WTC11 (cell line): ENCODE measurements at regions not wholly inside any gene's neighbourhood (a gene's known extent, or its start where the extent isn't known, plus 50 kb on each side); places are given as distances from the start of the nearest gene placed in this dataset.

ENCODE experiments used
- ESRRA ChIP-seq: sonication (generic); formaldehyde crosslinking; IDR thresholded peaks from 2 replicates; pipeline ENCODE4 v1.8.1; 2022; ENCODE audit warnings: mild to moderate bottlenecking, missing genetic modification reagents, borderline replicate concordance
- KAT7 ChIP-seq: sonication (generic); formaldehyde crosslinking; IDR thresholded peaks from 2 replicates; pipeline ENCODE4 v1.8.1; 2023; ENCODE audit warnings: missing genetic modification reagents, mild to moderate bottlenecking, borderline replicate concordance
- MYBL2 ChIP-seq: sonication (generic); formaldehyde crosslinking; IDR thresholded peaks from 2 replicates; pipeline ENCODE4 v1.8.1; 2023; ENCODE audit warnings: mild to moderate bottlenecking, moderate library complexity, missing genetic modification reagents
- NR2C2 ChIP-seq: sonication (generic); formaldehyde crosslinking; IDR thresholded peaks from 2 replicates; pipeline ENCODE4 v1.8.0; 2022; ENCODE audit warnings: mild to moderate bottlenecking, missing genetic modification reagents
- TEAD4 ChIP-seq: sonication (generic); formaldehyde crosslinking; IDR thresholded peaks from 2 replicates; pipeline ENCODE4 v1.8.0; 2022; ENCODE audit warnings: mild to moderate bottlenecking, missing genetic modification reagents
- TP53 ChIP-seq: sonication (generic); formaldehyde crosslinking; IDR thresholded peaks from 2 replicates; pipeline ENCODE4 v1.8.1; 2023; ENCODE audit warnings: mild to moderate bottlenecking, missing genetic modification reagents
- TF ChIP-seq, protein P1 (sequence below): fragments of 200-600 bp; IDR thresholded peaks from 2 replicates; pipeline ENCODE4 v1.8.0; 2022; ENCODE audit warnings: antibody characterized with exemption
- TF ChIP-seq, protein P2 (sequence below): sonication (generic); formaldehyde crosslinking; IDR thresholded peaks from 2 replicates; pipeline ENCODE4 v1.8.1; 2022; ENCODE audit warnings: missing genetic modification reagents, borderline replicate concordance
- TF ChIP-seq, protein P3 (sequence below): sonication (generic); formaldehyde crosslinking; IDR thresholded peaks from 2 replicates; pipeline ENCODE4 v1.8.1; 2023; ENCODE audit warnings: mild to moderate bottlenecking, missing genetic modification reagents, moderate library complexity
- TF ChIP-seq, protein P4 (sequence below): sonication (generic); formaldehyde crosslinking; IDR thresholded peaks from 2 replicates; pipeline ENCODE4 v1.8.1; 2023; ENCODE audit warnings: mild to moderate bottlenecking, missing genetic modification reagents, borderline replicate concordance
- TF ChIP-seq, protein P5 (sequence below): sonication (generic); formaldehyde crosslinking; IDR thresholded peaks from 2 replicates; pipeline ENCODE4 v1.8.0; 2022; ENCODE audit warnings: mild to moderate bottlenecking, missing genetic modification reagents
- TF ChIP-seq, protein P6 (sequence below): sonication (generic); formaldehyde crosslinking; IDR thresholded peaks from 2 replicates; pipeline ENCODE4 v1.8.0; 2022; ENCODE audit warnings: mild to moderate bottlenecking, missing genetic modification reagents

DNA sequence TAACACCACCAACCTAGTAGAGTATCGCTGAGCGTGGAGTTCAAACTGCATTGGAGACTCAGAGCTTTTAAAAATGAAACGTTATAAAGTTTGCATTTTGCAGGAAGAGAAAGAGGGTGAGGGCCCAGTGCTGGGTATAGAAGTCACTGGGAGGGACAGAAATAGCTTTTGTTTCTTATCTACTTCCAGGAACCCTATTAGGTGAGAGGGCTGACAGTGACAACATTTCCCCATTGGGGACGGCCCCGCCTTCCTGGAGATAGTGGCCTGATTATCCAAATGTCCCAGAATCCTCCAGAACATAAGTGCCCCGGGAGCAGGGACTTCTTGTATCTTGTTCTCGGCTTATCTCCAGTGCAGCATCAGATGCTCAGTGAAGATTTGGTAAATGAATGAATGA, 574.9 kb downstream of the PTPRU start:
- TF ChIP-seq, protein P1, sequence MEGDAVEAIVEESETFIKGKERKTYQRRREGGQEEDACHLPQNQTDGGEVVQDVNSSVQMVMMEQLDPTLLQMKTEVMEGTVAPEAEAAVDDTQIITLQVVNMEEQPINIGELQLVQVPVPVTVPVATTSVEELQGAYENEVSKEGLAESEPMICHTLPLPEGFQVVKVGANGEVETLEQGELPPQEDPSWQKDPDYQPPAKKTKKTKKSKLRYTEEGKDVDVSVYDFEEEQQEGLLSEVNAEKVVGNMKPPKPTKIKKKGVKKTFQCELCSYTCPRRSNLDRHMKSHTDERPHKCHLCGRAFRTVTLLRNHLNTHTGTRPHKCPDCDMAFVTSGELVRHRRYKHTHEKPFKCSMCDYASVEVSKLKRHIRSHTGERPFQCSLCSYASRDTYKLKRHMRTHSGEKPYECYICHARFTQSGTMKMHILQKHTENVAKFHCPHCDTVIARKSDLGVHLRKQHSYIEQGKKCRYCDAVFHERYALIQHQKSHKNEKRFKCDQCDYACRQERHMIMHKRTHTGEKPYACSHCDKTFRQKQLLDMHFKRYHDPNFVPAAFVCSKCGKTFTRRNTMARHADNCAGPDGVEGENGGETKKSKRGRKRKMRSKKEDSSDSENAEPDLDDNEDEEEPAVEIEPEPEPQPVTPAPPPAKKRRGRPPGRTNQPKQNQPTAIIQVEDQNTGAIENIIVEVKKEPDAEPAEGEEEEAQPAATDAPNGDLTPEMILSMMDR = no peak
- no peak for TF ChIP-seq KAT7 (CRISPR knock-in tag)
- TF ChIP-seq, protein P2, sequence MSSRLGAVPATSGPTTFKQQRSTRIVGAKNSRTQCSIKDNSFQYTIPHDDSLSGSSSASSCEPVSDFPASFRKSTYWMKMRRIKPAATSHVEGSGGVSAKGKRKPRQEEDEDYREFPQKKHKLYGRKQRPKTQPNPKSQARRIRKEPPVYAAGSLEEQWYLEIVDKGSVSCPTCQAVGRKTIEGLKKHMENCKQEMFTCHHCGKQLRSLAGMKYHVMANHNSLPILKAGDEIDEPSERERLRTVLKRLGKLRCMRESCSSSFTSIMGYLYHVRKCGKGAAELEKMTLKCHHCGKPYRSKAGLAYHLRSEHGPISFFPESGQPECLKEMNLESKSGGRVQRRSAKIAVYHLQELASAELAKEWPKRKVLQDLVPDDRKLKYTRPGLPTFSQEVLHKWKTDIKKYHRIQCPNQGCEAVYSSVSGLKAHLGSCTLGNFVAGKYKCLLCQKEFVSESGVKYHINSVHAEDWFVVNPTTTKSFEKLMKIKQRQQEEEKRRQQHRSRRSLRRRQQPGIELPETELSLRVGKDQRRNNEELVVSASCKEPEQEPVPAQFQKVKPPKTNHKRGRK (CRISPR knock-in tag) = no peak
- TF ChIP-seq NR2C2 (CRISPR knock-in tag) = no peak
- no peak for TF ChIP-seq ESRRA (CRISPR knock-in tag)
- TF ChIP-seq, protein P3, sequence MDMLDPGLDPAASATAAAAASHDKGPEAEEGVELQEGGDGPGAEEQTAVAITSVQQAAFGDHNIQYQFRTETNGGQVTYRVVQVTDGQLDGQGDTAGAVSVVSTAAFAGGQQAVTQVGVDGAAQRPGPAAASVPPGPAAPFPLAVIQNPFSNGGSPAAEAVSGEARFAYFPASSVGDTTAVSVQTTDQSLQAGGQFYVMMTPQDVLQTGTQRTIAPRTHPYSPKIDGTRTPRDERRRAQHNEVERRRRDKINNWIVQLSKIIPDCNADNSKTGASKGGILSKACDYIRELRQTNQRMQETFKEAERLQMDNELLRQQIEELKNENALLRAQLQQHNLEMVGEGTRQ (CRISPR knock-in tag) = no peak
- TF ChIP-seq, protein P4, sequence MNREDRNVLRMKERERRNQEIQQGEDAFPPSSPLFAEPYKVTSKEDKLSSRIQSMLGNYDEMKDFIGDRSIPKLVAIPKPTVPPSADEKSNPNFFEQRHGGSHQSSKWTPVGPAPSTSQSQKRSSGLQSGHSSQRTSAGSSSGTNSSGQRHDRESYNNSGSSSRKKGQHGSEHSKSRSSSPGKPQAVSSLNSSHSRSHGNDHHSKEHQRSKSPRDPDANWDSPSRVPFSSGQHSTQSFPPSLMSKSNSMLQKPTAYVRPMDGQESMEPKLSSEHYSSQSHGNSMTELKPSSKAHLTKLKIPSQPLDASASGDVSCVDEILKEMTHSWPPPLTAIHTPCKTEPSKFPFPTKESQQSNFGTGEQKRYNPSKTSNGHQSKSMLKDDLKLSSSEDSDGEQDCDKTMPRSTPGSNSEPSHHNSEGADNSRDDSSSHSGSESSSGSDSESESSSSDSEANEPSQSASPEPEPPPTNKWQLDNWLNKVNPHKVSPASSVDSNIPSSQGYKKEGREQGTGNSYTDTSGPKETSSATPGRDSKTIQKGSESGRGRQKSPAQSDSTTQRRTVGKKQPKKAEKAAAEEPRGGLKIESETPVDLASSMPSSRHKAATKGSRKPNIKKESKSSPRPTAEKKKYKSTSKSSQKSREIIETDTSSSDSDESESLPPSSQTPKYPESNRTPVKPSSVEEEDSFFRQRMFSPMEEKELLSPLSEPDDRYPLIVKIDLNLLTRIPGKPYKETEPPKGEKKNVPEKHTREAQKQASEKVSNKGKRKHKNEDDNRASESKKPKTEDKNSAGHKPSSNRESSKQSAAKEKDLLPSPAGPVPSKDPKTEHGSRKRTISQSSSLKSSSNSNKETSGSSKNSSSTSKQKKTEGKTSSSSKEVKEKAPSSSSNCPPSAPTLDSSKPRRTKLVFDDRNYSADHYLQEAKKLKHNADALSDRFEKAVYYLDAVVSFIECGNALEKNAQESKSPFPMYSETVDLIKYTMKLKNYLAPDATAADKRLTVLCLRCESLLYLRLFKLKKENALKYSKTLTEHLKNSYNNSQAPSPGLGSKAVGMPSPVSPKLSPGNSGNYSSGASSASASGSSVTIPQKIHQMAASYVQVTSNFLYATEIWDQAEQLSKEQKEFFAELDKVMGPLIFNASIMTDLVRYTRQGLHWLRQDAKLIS (CRISPR knock-in tag) = no peak
- TF ChIP-seq, protein P5, sequence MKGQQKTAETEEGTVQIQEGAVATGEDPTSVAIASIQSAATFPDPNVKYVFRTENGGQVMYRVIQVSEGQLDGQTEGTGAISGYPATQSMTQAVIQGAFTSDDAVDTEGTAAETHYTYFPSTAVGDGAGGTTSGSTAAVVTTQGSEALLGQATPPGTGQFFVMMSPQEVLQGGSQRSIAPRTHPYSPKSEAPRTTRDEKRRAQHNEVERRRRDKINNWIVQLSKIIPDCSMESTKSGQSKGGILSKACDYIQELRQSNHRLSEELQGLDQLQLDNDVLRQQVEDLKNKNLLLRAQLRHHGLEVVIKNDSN (CRISPR knock-in tag) = no peak
- TF ChIP-seq, protein P6, sequence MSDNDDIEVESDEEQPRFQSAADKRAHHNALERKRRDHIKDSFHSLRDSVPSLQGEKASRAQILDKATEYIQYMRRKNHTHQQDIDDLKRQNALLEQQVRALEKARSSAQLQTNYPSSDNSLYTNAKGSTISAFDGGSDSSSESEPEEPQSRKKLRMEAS = no peak
- TF ChIP-seq MYBL2 = no peak
- no peak for TF ChIP-seq TP53 (CRISPR knock-in tag)
- no peak for TF ChIP-seq TEAD4
